NCI-H446 treated with DMSO at 0.1 percent for 48 hours (cell line): ENCODE measurements at regions not wholly inside any gene's neighbourhood (a gene's known extent, or its start where the extent isn't known, plus 50 kb on each side); places are given as distances from the start of the nearest gene placed in this dataset.

Experiments
- DNase-seq: peaks from one replicate; lab custom pipeline; 2025; lab: John Stamatoyannopoulos, UW

DNA sequence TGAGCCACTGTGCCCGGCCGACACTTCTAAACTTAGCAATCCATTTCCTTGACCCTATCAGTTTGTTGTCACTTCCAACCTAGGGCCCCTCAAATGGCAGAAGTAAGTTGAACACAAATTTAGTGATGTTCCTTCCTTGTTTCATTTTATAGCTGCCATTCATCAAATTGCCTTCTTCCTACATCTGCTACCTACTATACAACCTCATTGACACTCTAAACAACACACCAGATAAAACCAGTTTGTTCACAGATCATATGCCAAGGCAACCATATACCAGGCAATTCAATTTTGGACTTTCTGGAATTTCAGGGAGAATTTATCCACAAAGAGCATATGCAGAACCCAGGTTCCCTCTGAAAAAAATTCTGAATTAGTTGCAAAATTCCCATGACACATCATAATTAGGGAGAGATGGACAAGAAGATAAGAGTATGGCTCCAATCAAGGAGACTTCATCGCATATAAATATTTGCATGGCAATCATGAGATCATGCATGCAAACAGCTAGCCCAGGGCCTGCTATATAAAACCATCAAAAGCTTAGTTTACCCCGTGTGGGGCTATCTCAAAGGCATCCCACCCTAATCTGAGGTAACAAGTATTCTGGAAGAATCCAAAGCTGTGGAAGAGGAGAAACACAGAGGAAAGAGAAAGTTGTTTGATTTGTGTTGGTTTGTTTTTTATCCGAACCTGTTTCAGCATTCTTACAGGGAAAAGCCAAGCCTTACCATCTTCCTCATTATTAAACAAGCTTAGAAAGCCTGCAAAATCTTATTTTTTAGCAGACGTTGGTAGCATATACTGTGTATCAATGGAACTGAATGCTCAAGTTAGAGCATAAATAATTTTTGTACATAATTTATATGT lies 132.8 kb upstream of the TNFAIP3 start:
- no peak for DNase-seq

GRCh38 chr6:137734875-137735182 lies 132.2 kb upstream of the TNFAIP3 start:
- no peak for DNase-seq

DNA sequence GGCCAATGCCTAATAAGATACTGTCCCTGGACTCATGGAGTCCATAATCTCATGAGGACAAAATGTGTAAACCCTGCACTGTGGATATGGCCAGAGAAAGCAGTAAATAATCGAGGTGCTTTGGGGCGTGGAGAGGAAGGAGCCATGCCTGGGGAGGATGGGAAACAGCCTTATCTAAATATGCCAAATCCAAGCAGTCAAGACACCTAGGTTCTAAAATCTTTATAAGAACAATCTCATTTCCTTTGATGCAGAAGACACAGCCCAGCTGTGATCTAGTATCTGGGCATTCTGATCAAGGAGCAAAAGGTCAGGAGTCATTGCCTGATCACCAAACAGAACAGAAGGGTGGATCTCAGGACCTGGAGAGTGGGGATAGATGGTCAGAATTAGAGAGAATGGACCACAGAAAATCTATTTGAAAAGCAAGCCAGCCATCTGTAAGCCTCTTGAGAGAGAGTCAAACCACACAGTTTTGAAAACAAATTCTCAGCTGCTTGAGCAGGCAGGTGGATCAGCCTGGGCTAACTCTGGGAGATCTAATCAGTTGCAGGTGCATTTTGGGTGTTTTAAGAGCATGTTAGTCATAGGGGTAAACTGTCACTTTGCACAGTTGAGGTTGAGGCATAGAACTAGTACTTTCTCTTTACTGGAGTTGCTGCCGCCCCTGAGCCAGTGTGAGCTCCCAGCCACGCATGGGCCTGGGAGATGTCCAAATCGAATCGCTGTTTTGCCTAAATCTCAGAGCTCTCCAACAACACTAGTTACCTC lies 130.8 kb upstream of the TNFAIP3 start:
- DNase-seq, result no peak

DNA sequence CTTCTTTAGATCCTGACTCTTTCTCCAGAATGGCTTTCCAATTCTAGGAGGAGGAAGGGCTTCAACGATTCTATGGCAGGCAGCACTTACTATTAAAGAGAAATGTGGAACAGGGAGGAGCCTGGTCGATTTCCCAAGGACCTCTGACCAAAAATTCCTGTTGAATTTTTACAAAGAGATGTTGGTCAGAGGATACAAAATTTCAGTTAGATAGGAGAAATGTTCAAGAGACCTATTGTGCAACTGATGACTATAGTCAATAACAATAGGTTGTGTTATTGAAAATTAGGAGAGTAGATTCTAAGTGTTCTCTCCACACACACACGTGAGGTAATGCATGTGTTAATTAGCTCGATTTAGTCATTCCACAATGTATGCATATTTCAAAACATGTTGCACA lies 130.1 kb upstream of the TNFAIP3 start:
- no peak for DNase-seq

- DNase-seq, result no peak
These were observed 129.0 kb upstream of the TNFAIP3 start for GRCh38 chr6:137737836-137738596.

DNA sequence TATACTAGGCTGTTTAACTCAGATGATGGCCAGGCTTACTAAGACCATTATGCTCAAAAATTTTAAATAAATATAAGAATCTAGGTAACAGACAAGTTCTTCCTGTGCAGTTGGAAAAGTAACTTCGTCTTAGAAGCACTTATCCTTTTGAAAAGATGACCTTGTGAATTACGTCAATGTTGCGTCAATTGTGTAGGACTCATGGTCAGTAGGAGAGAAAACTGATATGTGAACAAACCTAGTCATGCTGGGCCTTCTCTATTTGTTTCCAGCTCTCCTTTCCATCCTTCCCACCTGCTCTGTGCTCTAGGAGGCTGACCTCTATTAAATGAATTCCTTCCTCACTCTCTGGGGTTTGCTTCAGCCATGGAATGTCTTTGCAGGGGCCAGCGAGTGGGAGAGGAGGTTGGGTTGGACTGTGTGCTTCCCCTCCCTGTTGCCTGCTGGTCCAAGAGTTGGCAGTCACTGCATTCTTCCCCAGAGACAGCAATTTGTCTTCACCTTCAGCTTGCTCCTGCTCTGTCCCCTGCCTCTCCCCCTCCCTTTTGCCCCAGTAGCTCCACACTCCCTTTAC lies 128.0 kb upstream of the TNFAIP3 start:
- no peak for DNase-seq

GRCh38 chr6:137739544-137739943 lies 127.5 kb upstream of the TNFAIP3 start:
- DNase-seq, result no peak

DNA sequence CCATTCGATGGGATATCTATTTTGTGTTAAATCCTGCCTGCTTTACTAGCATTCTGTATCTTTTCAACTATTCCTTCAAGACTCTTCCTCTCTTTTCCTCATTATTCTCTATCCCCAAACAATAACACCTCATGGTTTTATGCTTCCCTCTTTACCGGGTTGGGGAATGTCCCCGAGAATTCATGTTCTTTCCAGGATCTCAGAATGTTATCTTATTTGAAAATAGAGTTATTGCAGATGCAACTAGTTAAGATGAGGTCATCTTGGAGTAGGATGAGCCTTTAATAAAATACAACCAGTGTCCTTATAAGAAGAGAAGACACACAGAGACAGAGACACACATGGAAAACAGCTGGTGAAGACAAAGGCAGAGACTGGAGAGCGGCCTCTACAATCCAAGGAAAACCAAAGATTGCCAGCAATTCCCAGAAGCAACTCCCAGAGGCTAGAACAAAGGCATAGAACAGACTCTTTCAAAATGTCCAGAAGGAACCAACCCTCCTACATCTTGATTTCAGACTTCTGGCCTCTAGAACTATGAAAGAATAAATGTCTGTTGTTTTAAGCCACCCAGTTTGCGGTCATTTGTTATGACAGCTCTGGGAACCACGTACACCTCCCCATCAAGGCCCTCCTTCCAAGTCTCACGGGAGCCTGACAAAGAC lies 126.8 kb upstream of the TNFAIP3 start:
- DNase-seq, result no peak

DNA sequence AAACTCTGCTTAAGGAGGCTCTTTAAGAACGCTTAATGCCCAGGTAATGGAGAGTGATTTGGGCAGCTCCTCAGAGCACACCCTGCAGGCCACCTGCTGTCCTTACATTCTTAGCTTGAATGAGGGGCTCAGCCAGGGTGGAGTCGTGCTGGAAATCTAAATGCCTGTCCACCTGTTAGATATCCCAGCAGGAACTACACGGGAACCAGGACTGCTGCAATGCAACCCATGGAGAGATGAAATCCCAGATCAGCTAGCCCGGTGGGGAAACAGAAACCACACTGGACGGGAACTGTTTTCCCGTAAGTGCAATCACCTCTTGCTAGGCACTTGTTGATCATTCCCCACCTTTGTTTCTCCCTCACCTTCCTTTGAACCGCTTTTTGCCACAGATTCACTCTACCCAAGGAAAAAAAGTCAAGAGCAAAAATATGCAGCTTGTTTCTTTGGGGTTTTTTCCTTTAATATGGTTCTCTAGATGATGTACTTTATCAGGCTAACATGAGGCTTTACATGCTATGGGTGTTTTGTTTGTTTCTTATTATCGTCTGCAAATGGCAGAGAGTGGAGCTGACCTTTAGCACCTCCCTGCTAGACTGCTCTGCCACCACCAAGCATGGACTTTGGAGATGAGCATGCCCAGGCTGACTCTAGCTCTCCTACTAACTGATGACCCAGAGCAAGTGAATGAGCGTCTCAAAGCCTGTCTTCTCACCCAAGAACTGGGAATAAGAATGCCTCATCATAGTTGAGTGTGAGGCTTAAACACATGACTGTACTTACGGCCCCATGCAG lies 125.9 kb upstream of the TNFAIP3 start:
- DNase-seq, result no peak

DNA sequence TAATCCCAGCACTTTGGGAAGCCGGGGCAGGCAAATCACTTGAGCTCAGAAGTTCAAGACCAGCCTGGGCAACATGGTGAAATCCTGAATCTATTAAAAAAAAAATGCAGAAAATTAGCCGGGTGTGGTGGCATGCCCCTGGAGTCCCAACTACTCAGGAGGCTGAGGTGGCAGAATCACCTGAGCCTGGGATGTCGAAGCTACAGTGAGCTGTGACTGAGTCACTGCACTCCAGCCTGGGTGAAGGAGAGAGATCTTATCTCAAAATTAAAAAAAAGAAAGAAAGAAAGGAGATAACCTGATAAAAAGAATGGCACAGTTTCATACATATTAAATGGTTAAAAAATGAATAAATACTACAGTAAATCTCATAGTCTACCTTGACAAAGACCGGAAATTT lies 123.6 kb upstream of the TNFAIP3 start:
- no peak for DNase-seq

- DNase-seq, result no peak
These were observed 122.2 kb upstream of the TNFAIP3 start for GRCh38 chr6:137744877-137745276.

DNA sequence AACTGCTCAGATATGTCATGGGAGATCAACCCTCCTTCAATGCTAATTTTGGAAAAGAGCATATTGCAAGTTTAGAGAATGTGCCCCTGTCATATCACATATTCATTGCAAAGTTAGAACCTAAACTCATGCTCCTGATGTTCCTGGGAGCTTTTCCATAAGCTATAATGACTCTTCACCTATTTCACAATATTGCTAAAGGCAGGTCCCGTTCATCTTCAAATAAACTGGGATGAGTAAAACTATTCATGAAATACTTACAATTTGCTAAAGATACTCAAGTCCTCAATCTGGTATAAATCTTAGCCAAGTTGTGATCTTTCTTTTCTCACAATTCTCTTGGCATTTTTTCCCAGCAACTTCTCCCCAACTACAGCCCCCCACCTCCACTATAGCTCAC lies 121.7 kb upstream of the TNFAIP3 start:
- no peak for DNase-seq

- DNase-seq, result no peak
These were observed 120.8 kb upstream of the TNFAIP3 start for GRCh38 chr6:137746264-137746663.

DNA sequence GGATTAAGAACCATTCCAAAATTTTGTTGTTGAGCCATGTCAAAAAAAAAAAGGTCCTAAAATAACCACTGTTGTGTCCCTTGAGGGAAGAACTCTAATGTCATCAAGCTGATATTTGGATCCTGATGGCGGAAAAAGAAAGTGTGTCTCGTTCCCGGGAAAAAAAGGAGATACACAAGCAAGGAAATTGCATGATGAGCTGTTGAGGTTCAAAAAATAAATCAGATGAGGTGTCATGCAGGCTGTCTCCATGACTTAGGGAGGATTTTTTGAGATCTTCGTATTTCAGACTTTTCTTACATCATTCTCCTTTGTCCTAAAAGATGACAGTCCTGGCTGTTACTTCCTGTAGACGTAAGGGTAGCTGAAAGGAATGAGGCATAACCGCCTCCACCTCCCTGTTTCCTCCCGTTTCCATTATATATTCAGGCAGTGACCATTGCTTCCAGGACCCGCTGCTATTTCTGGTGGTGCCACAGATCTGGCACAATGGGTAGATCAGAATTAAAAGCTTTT lies 117.3 kb upstream of the TNFAIP3 start:
- DNase-seq, result no peak

DNA sequence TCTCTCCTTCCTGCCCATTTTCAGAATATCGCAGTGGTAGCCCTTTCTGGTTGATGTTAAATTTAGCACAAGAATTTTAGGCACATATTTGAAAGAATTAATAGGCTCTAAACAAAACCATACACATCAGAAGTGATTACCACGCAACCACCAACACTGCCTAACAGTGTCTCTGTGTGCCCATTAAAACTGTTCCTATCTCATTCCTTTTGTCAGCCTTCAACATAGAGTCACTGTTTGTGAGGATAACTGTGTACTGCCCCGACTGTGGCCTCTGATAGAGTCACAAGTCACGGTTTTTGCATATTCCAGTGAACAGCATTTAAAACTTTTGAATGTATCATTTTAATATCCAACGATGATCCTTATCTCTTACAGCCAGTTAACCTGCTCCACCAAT lies 116.8 kb upstream of the TNFAIP3 start:
- no peak for DNase-seq

DNA sequence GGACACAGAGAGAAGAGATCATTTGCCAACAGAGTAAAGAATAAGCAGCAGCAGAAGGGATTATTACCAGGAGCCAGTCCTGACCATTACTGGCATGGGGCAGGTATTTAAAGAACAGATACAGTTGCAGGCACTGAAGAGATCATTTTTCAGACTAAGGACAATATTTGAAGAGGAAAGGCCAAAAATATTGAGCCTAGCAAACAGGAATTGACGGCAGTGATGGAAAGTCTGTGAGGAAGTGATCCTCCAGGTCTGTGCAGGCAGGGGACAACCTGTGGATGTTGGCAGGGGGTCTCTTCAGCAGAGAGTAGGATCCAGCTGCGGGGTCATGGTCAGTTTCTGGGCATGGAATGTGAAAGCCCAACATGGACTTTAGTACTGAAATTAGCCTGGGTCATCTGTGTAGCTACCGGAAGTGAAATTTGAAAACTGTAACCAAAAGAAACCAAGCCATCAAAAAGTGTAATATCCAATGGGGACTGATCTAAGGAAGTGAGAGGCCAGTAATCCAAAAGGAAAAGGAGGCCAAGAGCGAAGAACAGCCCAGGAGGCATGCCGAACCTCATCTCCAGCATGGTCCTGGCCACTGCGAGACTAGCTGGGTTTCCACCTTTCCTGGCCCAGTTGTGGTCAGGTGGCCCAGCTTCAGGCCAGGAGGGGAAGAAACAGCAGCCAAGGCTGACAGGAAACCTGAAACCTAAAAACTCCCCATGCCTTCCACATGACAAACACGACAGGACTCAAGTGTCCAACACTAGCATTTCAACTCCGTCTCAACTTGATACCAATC lies 115.1 kb upstream of the TNFAIP3 start:
- no peak for DNase-seq

GRCh38 chr6:137754366-137754765 lies 112.7 kb upstream of the TNFAIP3 start:
- no peak for DNase-seq

DNA sequence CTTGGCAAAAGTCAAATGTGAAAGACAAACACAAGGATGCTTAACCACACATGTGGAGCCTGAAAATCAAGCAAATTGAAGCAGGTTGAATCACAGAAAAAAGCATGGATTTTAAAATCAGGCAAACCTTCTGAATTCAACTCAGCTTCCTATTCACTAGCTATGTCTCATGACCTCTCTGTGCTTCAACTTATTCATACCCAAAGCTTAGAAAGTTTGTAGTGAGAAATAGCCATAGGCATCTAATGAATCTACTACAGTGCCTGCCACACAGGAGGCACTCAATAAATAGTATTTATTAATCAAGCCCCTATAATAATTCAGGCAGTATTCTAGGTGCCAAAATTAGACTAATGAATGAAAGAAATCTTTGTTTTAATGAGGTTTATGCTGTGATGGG lies 112.2 kb upstream of the TNFAIP3 start:
- no peak for DNase-seq

DNA sequence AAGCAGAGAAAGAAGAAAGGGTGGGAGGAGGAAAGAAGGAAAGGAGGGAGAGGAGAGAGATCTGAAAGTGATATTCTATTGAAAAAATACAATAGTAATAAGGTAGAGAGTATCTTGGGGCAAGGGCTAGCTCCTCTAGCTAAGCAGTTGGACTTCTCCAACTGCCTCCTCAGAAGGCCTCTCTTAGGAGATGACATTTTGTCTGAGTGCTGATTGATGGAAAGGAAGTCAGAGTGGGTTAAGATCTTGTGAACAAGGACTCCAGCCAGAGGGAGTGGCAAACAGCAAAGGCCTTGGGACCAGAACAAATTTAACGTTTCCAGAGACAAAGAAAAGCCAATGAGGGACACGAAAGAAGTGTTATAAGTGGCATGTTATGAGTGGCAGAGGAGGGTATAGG lies 111.8 kb upstream of the TNFAIP3 start:
- DNase-seq, result no peak

GRCh38 chr6:137756788-137757187 lies 110.3 kb upstream of the TNFAIP3 start:
- no peak for DNase-seq
